ENCODE measurements at regions not wholly inside any gene's neighbourhood (a gene's known extent, or its start where the extent isn't known, plus 50 kb on each side); places are given as distances from the start of the nearest gene placed in this dataset.

- TF ChIP-seq CREB1 (IDR thresholded peaks at IDR 0.05; ENCODE audit: low read depth) (no peak), FOXM1 (IDR thresholded peaks at IDR 0.05; ENCODE audit: borderline replicate concordance, low read depth) (no peak), NFIC (IDR thresholded peaks at IDR 0.05) (no peak), MAX (IDR thresholded peaks at IDR 0.05) (no peak), RAD21 (IDR thresholded peaks at IDR 0.05; ENCODE audit: low read depth) (no peak), EP300 (IDR thresholded peaks at IDR 0.05; ENCODE audit: borderline replicate concordance) (no peak), CEBPB (IDR thresholded peaks at IDR 0.05) (no peak), EGR1 (IDR thresholded peaks at IDR 0.05) (no peak), TAF1 (IDR thresholded peaks at IDR 0.05; ENCODE audit: low read depth) (no peak), USF1 (IDR thresholded peaks at IDR 0.05) (no peak), YY1 (IDR thresholded peaks at IDR 0.05; ENCODE audit: low read depth) (no peak), REST (IDR thresholded peaks at IDR 0.05; ENCODE audit: low read depth) (no peak), TCF12 (IDR thresholded peaks at IDR 0.05; ENCODE audit: low read depth) (no peak)
Measured at GRCh38 chr5:20129501-20129900, 141.5 kb upstream of the CDH18 start.

All from Ishikawa (cell line).